IMR-90 (cell line): ENCODE measurements at regions not wholly inside any gene's neighbourhood (a gene's known extent, or its start where the extent isn't known, plus 50 kb on each side); places are given as distances from the start of the nearest gene placed in this dataset.

Source experiments
- ATAC-seq: fragments of 200-7000 bp; cut with Tn5 transposase; 2 replicates; pipeline ENCODE4 v1.9.1; 2020; ENCODE audit warnings: low read depth, mild to moderate bottlenecking, moderate library complexity
- BruUV-seq: library from RNA; stranded (reverse); fragments of 400-500 nt; replicated peaks from 2 replicates; lab custom pipeline; 2021; lab: Mats Ljungman, UMichigan
- CTCF ChIA-PET: fragments of 300-600 bp; formaldehyde crosslinking; extraction: SDS; loops from one replicate; lab custom pipeline; 2021; ENCODE audit warnings: antibody characterized with exemption; lab: Yijun Ruan, JAX
- POLR2A ChIA-PET: fragments of 300-600 bp; sonication (Branson Sonifier 250); formaldehyde crosslinking; loops from one replicate; lab custom pipeline; 2022; ENCODE audit warnings: antibody characterized with exemption; ENCODE audit not compliant: unreplicated experiment; lab: Charles Lee
- DNase-seq: peaks from one replicate; pipeline ENCODE4 v3.0.0; 2013
- H2AFZ ChIP-seq: replicated peaks from 2 replicates; pipeline ENCODE3; 2013; ENCODE audit warnings: low read length, mild to moderate bottlenecking; ENCODE audit not compliant: poor library complexity
- H2AK5ac ChIP-seq: 2 replicates; pipeline ENCODE4 v1.6.1; 2013; ENCODE audit warnings: low read depth, low read length, inconsistent platforms
- H2AK9ac ChIP-seq: replicated peaks from 2 replicates; pipeline ENCODE3; 2013; ENCODE audit warnings: mild to moderate bottlenecking, low read depth, low read length, moderate library complexity; ENCODE audit not compliant: poor library complexity
- H2BK120ac ChIP-seq: 2 replicates; pipeline ENCODE4 v1.6.1; 2013; ENCODE audit warnings: low read depth, low read length, inconsistent platforms
- H2BK15ac ChIP-seq: 3 replicates; pipeline ENCODE4 v1.6.1; 2013; ENCODE audit warnings: low read depth, low read length, inconsistent platforms
- H2BK20ac ChIP-seq: 2 replicates; pipeline ENCODE4 v1.6.1; 2013; ENCODE audit warnings: low read depth, mild to moderate bottlenecking, inconsistent platforms, low read length, moderate library complexity
- H2BK5ac ChIP-seq: 2 replicates; pipeline ENCODE4 v1.6.1; 2013; ENCODE audit warnings: mild to moderate bottlenecking, low read depth, low read length, inconsistent platforms; ENCODE audit not compliant: poor library complexity, severe bottlenecking
- H3K14ac ChIP-seq: replicated peaks from 2 replicates; pipeline ENCODE4 v1.6.1; 2013; ENCODE audit warnings: low read depth, low read length, inconsistent platforms
- H3K18ac ChIP-seq: 2 replicates; pipeline ENCODE4 v1.6.1; 2013; ENCODE audit warnings: low read depth, low read length, control low read depth
- H3K23ac ChIP-seq: 2 replicates; pipeline ENCODE4 v1.6.1; 2013; ENCODE audit warnings: low read depth, low read length, inconsistent platforms
- H3K27ac ChIP-seq: 2 replicates; pipeline ENCODE4 v1.5.1; 2013; ENCODE audit warnings: mild to moderate bottlenecking, control low read depth, low read length; ENCODE audit not compliant: insufficient read depth
- H3K27me3 ChIP-seq: 2 replicates; pipeline ENCODE4 v1.6.1; 2013; ENCODE audit warnings: low read length; ENCODE audit not compliant: control insufficient read depth, insufficient read depth
- H3K36me3 ChIP-seq: 2 replicates; pipeline ENCODE4 v1.6.1; 2013; ENCODE audit warnings: low read length, mixed read lengths; ENCODE audit not compliant: control insufficient read depth, insufficient read depth
- H3K4ac ChIP-seq: 2 replicates; pipeline ENCODE4 v1.6.1; 2013; ENCODE audit warnings: low read depth, low read length, inconsistent platforms
- H3K4me1 ChIP-seq: 2 replicates; pipeline ENCODE4 v1.6.1; 2013; ENCODE audit warnings: low read length, mixed read lengths; ENCODE audit not compliant: control insufficient read depth, insufficient read depth
- H3K4me2 ChIP-seq: 2 replicates; pipeline ENCODE4 v1.6.1; 2013; ENCODE audit warnings: low read depth, mild to moderate bottlenecking, control low read depth, low read length, moderate library complexity
- H3K4me3 ChIP-seq: 2 replicates; pipeline ENCODE4 v1.5.1; 2013; ENCODE audit warnings: low read depth, mild to moderate bottlenecking, control low read depth, low read length, moderate library complexity; ENCODE audit not compliant: insufficient read depth
- H3K56ac ChIP-seq: 2 replicates; pipeline ENCODE4 v1.6.1; 2013; ENCODE audit warnings: low read length, inconsistent platforms; ENCODE audit not compliant: insufficient read depth; ENCODE audit errors: extremely low read depth
- H3K79me1 ChIP-seq, 2 experiments: 2 replicates each; pipeline ENCODE4 v1.6.1; 2013; ENCODE audit warnings: low read length in 2 of 2, inconsistent platforms in 1 of 2, low read depth in 1 of 2
- H3K9ac ChIP-seq: 2 replicates; pipeline ENCODE4 v1.6.1; 2013; ENCODE audit warnings: low read depth, low read length, control low read depth
- H3K9me1 ChIP-seq: 2 replicates; pipeline ENCODE4 v1.6.1; 2013; ENCODE audit warnings: low read length, inconsistent platforms; ENCODE audit not compliant: insufficient read depth
- H3K9me3 ChIP-seq: 2 replicates; pipeline ENCODE4 v1.6.1; 2013; ENCODE audit warnings: low read length; ENCODE audit not compliant: control insufficient read depth, insufficient read depth
- H4K20me1 ChIP-seq: 2 replicates; pipeline ENCODE4 v1.6.1; 2013; ENCODE audit warnings: low read length, inconsistent platforms; ENCODE audit not compliant: insufficient read depth
- H4K5ac ChIP-seq: 2 replicates; pipeline ENCODE4 v1.6.1; 2013; ENCODE audit warnings: mild to moderate bottlenecking, low read depth, low read length, control low read depth
- H4K8ac ChIP-seq, 2 experiments: 2 replicates each; pipeline ENCODE4 v1.6.1; 2013; ENCODE audit warnings: low read depth in 2 of 2, low read length in 2 of 2, control low read depth in 1 of 2, inconsistent platforms in 1 of 2
- H4K91ac ChIP-seq: 2 replicates; pipeline ENCODE4 v1.6.1; 2013; ENCODE audit warnings: low read depth, low read length, inconsistent platforms; ENCODE audit not compliant: insufficient read depth
- BHLHE40 ChIP-seq: fragments of 150-350 bp; IDR thresholded peaks from 2 replicates; pipeline ENCODE4 v1.6.1; 2016; ENCODE audit warnings: mild to moderate bottlenecking, low read depth, low read length
- CEBPB ChIP-seq: IDR thresholded peaks from 2 replicates; pipeline ENCODE4 v1.6.1; 2012; ENCODE audit warnings: low read depth, low read length, improper control_type of control experiment
- FOS ChIP-seq: fragments of 150-350 bp; IDR thresholded peaks from 2 replicates; pipeline ENCODE4 v1.6.1; 2016; ENCODE audit warnings: low read depth, low read length
- MAFK ChIP-seq: IDR thresholded peaks from 2 replicates; pipeline ENCODE4 v1.6.1; 2012; ENCODE audit warnings: low read depth, low read length, improper control_type of control experiment
- MXI1 ChIP-seq: IDR thresholded peaks from 2 replicates; pipeline ENCODE4 v1.6.1; 2012; ENCODE audit warnings: low read depth, mild to moderate bottlenecking, low read length, moderate library complexity, borderline replicate concordance
- POLR2A ChIP-seq: IDR thresholded peaks from 2 replicates; pipeline ENCODE4 v1.6.1; 2012; ENCODE audit warnings: mild to moderate bottlenecking, low read depth, low read length
- RCOR1 ChIP-seq: IDR thresholded peaks from 2 replicates; pipeline ENCODE4 v1.6.1; 2012; ENCODE audit warnings: mild to moderate bottlenecking, low read length, improper control_type of control experiment; ENCODE audit not compliant: insufficient replicate concordance
- SMC3 ChIP-seq: fragments of 150-350 bp; IDR thresholded peaks from 2 replicates; pipeline ENCODE4 v1.6.1; 2016; ENCODE audit warnings: low read depth, mild to moderate bottlenecking, antibody characterized with exemption, low read length, moderate library complexity
- dilution Hi-C: fragments of 300-500 bp; cut with HindIII; formaldehyde crosslinking; loops from one replicate; pipeline ENCODE4 v1.14.3; 2018; ENCODE audit warnings: low sequenced_read_pairs; ENCODE audit not compliant: unreplicated experiment
- in situ Hi-C: fragments of 300-500 bp; cut with MboI; formaldehyde crosslinking; loops from 3 replicates; pipeline ENCODE4 v1.14.3; 2019; ENCODE audit warnings: low sequenced_read_pairs, inconsistent platforms, mixed read lengths
- intact Hi-C: fragments of 100-400 bp; cut with micrococcal nuclease; formaldehyde crosslinking; loops from 2 replicates; pipeline ENCODE4 v1.10.0; 2022
- TF ChIP-seq, protein P1 (sequence below): conservative IDR thresholded peaks from 2 replicates; pipeline ENCODE4 v1.5.1; 2012; ENCODE audit warnings: mild to moderate bottlenecking, low read depth, low read length, improper control_type of control experiment

DNA sequence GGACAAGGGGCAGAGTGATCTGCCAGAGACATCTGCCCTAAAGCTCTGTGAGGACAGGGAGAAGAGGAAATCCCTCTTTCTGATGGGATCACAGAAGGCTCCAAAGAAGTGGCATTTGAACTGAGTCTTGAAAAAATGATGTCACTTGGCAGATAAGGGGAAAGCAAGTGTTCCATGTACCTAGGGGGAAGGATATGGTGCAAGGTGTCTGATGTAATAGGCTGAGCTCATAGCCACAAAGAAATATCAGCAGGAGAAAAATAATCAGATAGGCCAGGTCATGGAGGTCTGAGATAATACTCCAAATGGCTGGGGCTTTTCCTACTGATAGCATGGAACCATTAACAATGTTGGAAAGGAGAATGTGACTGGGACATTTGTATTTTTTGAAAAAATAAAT lies 468.4 kb upstream of the MDFIC2 start:
- TF ChIP-seq FOS, result no peak
- no peak for TF ChIP-seq MAFK
- TF ChIP-seq CEBPB, result no peak
- no peak for TF ChIP-seq MXI1
- TF ChIP-seq, protein P1, sequence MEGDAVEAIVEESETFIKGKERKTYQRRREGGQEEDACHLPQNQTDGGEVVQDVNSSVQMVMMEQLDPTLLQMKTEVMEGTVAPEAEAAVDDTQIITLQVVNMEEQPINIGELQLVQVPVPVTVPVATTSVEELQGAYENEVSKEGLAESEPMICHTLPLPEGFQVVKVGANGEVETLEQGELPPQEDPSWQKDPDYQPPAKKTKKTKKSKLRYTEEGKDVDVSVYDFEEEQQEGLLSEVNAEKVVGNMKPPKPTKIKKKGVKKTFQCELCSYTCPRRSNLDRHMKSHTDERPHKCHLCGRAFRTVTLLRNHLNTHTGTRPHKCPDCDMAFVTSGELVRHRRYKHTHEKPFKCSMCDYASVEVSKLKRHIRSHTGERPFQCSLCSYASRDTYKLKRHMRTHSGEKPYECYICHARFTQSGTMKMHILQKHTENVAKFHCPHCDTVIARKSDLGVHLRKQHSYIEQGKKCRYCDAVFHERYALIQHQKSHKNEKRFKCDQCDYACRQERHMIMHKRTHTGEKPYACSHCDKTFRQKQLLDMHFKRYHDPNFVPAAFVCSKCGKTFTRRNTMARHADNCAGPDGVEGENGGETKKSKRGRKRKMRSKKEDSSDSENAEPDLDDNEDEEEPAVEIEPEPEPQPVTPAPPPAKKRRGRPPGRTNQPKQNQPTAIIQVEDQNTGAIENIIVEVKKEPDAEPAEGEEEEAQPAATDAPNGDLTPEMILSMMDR, result no peak
- TF ChIP-seq POLR2A, result no peak
- no peak for TF ChIP-seq SMC3
- no peak for TF ChIP-seq BHLHE40
- no peak for TF ChIP-seq RCOR1
- dilution Hi-C loops, result no loop called here

More for the DNA sequence above, 468.4 kb upstream of the MDFIC2 start:
- POLR2A ChIA-PET, result no interaction called here
- Histone ChIP-seq H4K91ac (no peak overlapping the region), H2BK5ac (no peak overlapping the region), H4K8ac (no peak overlapping the region), H3K9ac (no peak overlapping the region), H2AK5ac (no peak overlapping the region), H4K5ac (no peak overlapping the region), H3K27ac (no peak overlapping the region), H3K18ac (no peak overlapping the region), H2BK120ac (no peak overlapping the region), H3K36me3 (no peaks in the 10 kb centered on the region), H3K23ac (no peak overlapping the region), H3K4ac (no peak overlapping the region), H3K4me3 (no peak overlapping the region), H2BK15ac (no peak overlapping the region), H3K9me1 (no peaks in the 10 kb centered on the region), H3K27me3 (no peaks in the 10 kb centered on the region), H4K20me1 (no peaks in the 10 kb centered on the region), H3K4me2 (no peak overlapping the region), H3K56ac (no peak overlapping the region), H3K9me3 (no peaks in the 10 kb centered on the region), H2AK9ac (no peak overlapping the region), H3K14ac (no peak overlapping the region), H2BK20ac (no peak overlapping the region), H3K4me1 (no peaks in the 10 kb centered on the region), H2AFZ (no peak overlapping the region), H3K79me1 (no peaks in the 10 kb centered on the region)
- no peak for DNase-seq
- in situ Hi-C loops, result no loop called here
- BruUV-seq, result no TSS peak
- CTCF ChIA-PET, result no interaction called here
- no peak for ATAC-seq
- intact Hi-C loops, result no loop called here
